HepG2 (cell line): ENCODE measurements at regions not wholly inside any gene's neighbourhood (a gene's known extent, or its start where the extent isn't known, plus 50 kb on each side); places are given as distances from the start of the nearest gene placed in this dataset.

Experiments
- EP300 ChIP-seq, 3 experiments: sonication (generic) in 1 of 3; formaldehyde crosslinking in 1 of 3; IDR thresholded peaks; 2 replicates each; pipeline versions ENCODE4 v1.5.1 to v1.6.1; 2011 to 2020; ENCODE audit warnings: low read depth in 2 of 3, low read length in 2 of 3, borderline replicate concordance in 1 of 3, improper control_type of control experiment in 1 of 3, mild to moderate bottlenecking in 1 of 3, missing genetic modification reagents in 1 of 3, moderate library complexity in 1 of 3
- ETV6 ChIP-seq: sonication (generic); formaldehyde crosslinking; conservative IDR thresholded peaks from 2 replicates; pipeline ENCODE4 v1.4.0; 2020; ENCODE audit warnings: missing genetic modification reagents
- EZH2 ChIP-seq: conservative IDR thresholded peaks from 2 replicates; pipeline ENCODE4 v1.6.1; 2012; ENCODE audit warnings: mild to moderate bottlenecking, low read depth, low read length, moderate library complexity
- MAX ChIP-seq: IDR thresholded peaks from 2 replicates; pipeline ENCODE4 v1.6.1; 2012; ENCODE audit warnings: inconsistent platforms
- MTF1 ChIP-seq: sonication (generic); formaldehyde crosslinking; IDR thresholded peaks from 2 replicates; pipeline ENCODE4 v1.5.0; 2020; ENCODE audit warnings: missing genetic modification reagents
- NR2F1 ChIP-seq, 2 experiments: fragments of 450-650 bp in 1 of 2; formaldehyde crosslinking in 1 of 2; IDR thresholded peaks; 2 replicates each; pipeline versions ENCODE4 v1.5.0 to v1.6.1; 2016 to 2020; ENCODE audit warnings: mild to moderate bottlenecking in 1 of 2, missing compliant biosample characterization in 1 of 2, missing genetic modification reagents in 1 of 2, moderate library complexity in 1 of 2
- NRL ChIP-seq: sonication (generic); formaldehyde crosslinking; IDR thresholded peaks from 2 replicates; pipeline ENCODE4 v1.5.0; 2020; ENCODE audit warnings: missing genetic modification reagents, mild to moderate bottlenecking, moderate library complexity, borderline replicate concordance
- POLR2A ChIP-seq, 2 experiments: IDR thresholded peaks; 2 replicates each; pipeline ENCODE4 v1.6.1; 2011; ENCODE audit warnings: low read depth in 2 of 2, low read length in 2 of 2, mild to moderate bottlenecking in 1 of 2, moderate library complexity in 1 of 2; ENCODE audit not compliant: insufficient read depth in 1 of 2
- REST ChIP-seq, 2 experiments: IDR thresholded peaks; 2 replicates each; pipeline ENCODE4 v1.6.1; 2011 to 2012; ENCODE audit warnings: low read length in 2 of 2, borderline replicate concordance in 1 of 2, low read depth in 1 of 2, mild to moderate bottlenecking in 1 of 2, moderate library complexity in 1 of 2
- WIZ ChIP-seq: sonication (generic); formaldehyde crosslinking; IDR thresholded peaks from 2 replicates; pipeline ENCODE4 v1.5.1; 2020; ENCODE audit warnings: mild to moderate bottlenecking, missing genetic modification reagents
- ZFP37 ChIP-seq: sonication (generic); formaldehyde crosslinking; IDR thresholded peaks from 2 replicates; pipeline ENCODE4 v1.4.0; 2020; ENCODE audit warnings: missing genetic modification reagents, borderline replicate concordance
- TF ChIP-seq, protein P1 (sequence below): sonication (generic); formaldehyde crosslinking; IDR thresholded peaks from 2 replicates; pipeline ENCODE4 v1.4.0; 2020; ENCODE audit warnings: mild to moderate bottlenecking, low read depth, missing genetic modification reagents

DNA sequence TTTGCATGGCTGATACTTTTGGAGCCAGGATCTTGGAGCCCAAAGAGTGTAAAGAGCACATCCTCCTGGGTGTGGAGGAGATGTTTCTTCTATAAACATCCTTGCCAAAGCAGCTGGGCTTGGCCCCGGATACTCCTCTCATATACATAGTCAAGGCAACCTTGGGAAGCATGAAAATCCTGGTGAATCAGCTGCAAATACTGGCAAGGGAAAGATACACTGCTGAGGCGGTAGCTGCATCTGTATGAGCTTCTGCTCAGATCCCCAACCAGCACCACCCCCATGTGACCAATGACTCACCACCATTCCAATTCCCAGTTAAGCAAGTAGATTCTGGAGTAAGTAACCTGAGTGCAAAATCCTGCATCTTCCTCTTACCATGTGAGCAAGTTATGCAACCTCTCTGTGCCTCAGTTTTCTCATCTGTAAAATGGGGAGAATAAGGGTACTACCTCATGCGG is 567.4 kb downstream of the MED13L start:
- TF ChIP-seq POLR2A (IDR thresholded peaks at IDR 0.05; ENCODE audit: insufficient read depth in 1 of 2, low read depth in 2 of 2, low read length in 2 of 2) (no peak), NRL (CRISPR knock-in tag) (no peak), ETV6 (no peak), NR2F1 (CRISPR knock-in tag; IDR thresholded peaks at IDR 0.05) (no peak), WIZ (CRISPR knock-in tag) (no peak), EP300 (IDR thresholded peaks at IDR 0.05; ENCODE audit: low read depth in 2 of 2, low read length in 2 of 2) (no peak), EP300 (CRISPR knock-in tag; IDR thresholded peaks at IDR 0.05; ENCODE audit: borderline replicate concordance) (no peak), ZFP37 (no peak), MAX (no peak), EZH2 (no peak), MTF1 (CRISPR knock-in tag) (no peak), REST (IDR thresholded peaks at IDR 0.05; ENCODE audit: borderline replicate concordance in 1 of 2, low read depth in 1 of 2, low read length in 2 of 2) (no peak)
- TF ChIP-seq, protein P1, sequence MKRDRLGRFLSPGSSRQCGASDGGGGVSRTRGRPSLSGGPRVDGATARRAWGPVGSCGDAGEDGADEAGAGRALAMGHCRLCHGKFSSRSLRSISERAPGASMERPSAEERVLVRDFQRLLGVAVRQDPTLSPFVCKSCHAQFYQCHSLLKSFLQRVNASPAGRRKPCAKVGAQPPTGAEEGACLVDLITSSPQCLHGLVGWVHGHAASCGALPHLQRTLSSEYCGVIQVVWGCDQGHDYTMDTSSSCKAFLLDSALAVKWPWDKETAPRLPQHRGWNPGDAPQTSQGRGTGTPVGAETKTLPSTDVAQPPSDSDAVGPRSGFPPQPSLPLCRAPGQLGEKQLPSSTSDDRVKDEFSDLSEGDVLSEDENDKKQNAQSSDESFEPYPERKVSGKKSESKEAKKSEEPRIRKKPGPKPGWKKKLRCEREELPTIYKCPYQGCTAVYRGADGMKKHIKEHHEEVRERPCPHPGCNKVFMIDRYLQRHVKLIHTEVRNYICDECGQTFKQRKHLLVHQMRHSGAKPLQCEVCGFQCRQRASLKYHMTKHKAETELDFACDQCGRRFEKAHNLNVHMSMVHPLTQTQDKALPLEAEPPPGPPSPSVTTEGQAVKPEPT (CRISPR knock-in tag): no peak
